Activated CD4-positive, alpha-beta memory T cell treated with anti-CD3 and anti-CD28 coated beads, Interleukin-2, amount 10 ng/mL, durations not matched to agents 7 days and 5 days (primary cell): ENCODE measurements at regions not wholly inside any gene's neighbourhood (a gene's known extent, or its start where the extent isn't known, plus 50 kb on each side); places are given as distances from the start of the nearest gene placed in this dataset.
"Not testable (repeated sequence)": the region's sequence is repeated elsewhere in the genome, so short reads cannot be mapped to it uniquely, and the experiment has no call there.

Experiments
- CTCF ChIA-PET: fragments of 350-600 bp; sonication (Branson Sonifier 250); formaldehyde crosslinking; loops from one replicate; lab custom pipeline; 2021; ENCODE audit warnings: antibody characterized with exemption, inconsistent platforms; lab: Charles Lee
- POLR2A ChIA-PET: fragments of 350-600 bp; sonication (Branson Sonifier 250); formaldehyde crosslinking; loops from one replicate; lab custom pipeline; 2021; ENCODE audit warnings: antibody characterized with exemption; lab: Charles Lee
- DNase-seq: peaks from one replicate; pipeline ENCODE4 v3.0.0-alpha.2; 2020
- H3K27ac Mint-ChIP-seq: one replicate; pipeline ENCODE4 v1.8.0; 2021; ENCODE audit warnings: mild to moderate bottlenecking, mixed read lengths
- H3K27me3 Mint-ChIP-seq: one replicate; pipeline ENCODE4 v1.8.0; 2021; ENCODE audit warnings: mixed read lengths
- H3K36me3 Mint-ChIP-seq: one replicate; pipeline ENCODE4 v1.8.0; 2021; ENCODE audit warnings: low read depth, mixed read lengths
- H3K4me1 Mint-ChIP-seq: one replicate; pipeline ENCODE4 v1.8.0; 2021; ENCODE audit warnings: mixed read lengths
- H3K4me3 Mint-ChIP-seq: one replicate; pipeline ENCODE4 v1.8.0; 2021; ENCODE audit warnings: mild to moderate bottlenecking, mixed read lengths
- H3K9me3 Mint-ChIP-seq: one replicate; pipeline ENCODE4 v1.8.0; 2021; ENCODE audit warnings: mixed read lengths

DNA sequence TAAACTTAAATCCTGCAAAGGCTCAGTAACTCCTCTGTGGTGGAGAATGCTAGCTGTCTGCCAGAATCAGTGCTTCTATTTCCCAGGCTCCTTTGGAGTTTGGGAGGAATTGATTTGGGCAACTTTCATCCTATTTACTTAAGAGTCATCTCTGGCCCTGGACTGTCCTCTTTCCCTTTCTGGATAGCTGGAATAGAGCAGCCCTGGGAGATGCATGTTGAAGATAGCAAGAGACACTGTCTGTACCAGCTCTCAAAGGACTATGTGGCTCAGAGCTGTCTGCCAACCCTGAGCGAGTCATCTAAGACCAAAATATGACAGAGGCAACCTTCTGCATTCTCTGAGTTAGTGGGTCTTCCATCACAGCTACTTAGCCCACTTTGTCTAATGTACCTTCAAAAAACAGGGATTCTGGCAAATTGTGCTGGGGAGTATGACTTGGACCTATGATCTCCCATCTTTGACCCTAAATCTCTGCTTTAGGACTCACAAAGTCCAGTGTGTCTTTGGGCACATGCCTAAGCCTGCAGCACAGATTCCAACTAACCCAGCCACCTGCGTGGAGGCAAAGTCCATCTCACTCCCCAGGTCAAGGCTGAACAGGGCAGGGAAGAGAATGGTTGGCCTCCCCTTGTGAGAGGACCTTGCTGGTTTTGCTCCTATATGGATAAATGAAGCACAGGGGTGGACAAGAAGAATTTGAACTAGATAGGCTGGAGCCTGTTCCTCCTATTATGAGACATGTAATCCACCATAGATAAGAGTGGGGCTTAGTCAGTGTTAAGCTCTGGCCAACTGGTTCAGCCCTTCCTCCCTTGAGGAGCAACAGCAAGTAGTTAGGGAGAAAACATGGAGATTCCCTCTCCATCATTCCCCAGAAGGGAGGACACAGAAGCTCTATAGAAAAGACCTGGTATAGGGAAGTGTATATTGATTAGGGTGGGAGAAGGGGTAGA, 99.1 kb upstream of the PELI1 start:
- CTCF ChIA-PET: no interaction called here
- no peaks in the 10 kb centered on the region for H3K4me1 Mint-ChIP-seq
- POLR2A ChIA-PET: interaction anchor here (0.8 kb wide), 1 partner anchor 100 kb away, joined by 3 read pairs; no protein-coding TSS in a partner anchor

DNA sequence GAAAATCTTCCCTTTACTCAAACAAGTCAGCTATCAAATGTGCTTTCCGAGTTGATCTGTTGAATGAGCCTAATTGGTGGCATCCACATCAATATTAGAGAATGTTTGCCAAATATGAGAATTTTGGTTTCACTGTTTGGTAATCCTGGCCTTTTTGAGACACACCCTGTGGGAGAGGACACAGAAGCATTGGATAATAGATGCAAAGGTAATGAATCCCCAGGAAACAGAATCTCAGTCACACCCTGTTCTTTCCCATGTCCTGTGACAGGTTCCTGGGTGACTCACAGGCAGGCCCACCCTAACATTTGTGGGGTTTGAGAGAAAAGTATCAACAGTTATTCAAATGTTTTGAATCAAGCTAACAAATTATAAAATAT, 99.8 kb upstream of the PELI1 start:
- Mint-ChIP-seq H3K4me3 (no peak overlapping the region), H3K36me3 (peaks cover 15% of the 10 kb centered on the region), H3K4me1 (no peaks in the 10 kb centered on the region), H3K27ac (no peak overlapping the region), H3K9me3 (peaks cover 4% of the 10 kb centered on the region), H3K27me3 (peaks cover 15% of the 10 kb centered on the region)
- ChIA-PET POLR2A (interaction anchor here (0.8 kb wide), 1 partner anchor 101 kb away, joined by 3 read pairs; no protein-coding TSS in a partner anchor), CTCF (no interaction called here)
- no peak for DNase-seq

More for the DNA sequence above, 99.1 kb upstream of the PELI1 start:
- Mint-ChIP-seq H3K9me3 (peaks cover 4% of the 10 kb centered on the region), H3K27ac (no peak overlapping the region), H3K4me3 (no peak overlapping the region), H3K27me3 (peaks cover 15% of the 10 kb centered on the region), H3K36me3 (peaks cover 15% of the 10 kb centered on the region)
- no peak for DNase-seq

DNA sequence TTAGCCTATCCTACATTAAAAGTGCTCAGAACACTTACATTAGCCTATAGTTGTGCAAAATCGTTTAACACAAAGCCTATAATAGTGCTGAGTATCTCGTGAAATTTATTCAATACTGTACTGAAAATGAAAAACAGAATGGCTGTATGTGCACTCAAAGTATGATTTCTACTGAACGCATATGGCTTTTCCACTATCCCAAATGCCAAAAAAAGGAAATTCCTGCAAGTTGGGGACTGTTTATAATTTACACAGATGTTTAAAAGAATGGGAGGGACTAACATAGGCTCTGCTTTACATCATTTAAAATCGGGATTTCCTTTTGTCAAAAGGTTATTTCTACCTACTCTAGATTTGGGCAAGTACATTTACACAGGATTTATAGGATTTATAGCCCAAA, 101.4 kb upstream of the PELI1 start:
- no peak for DNase-seq
- H3K36me3 Mint-ChIP-seq: peaks cover 12% of the 10 kb centered on the region
- no peaks in the 10 kb centered on the region for H3K4me1 Mint-ChIP-seq
- H3K27me3 Mint-ChIP-seq: peaks cover 12% of the 10 kb centered on the region
- POLR2A ChIA-PET: no interaction called here
- no peak overlapping the region for H3K27ac Mint-ChIP-seq
- no peak overlapping the region for H3K4me3 Mint-ChIP-seq
- CTCF ChIA-PET: no interaction called here
- no peaks in the 10 kb centered on the region for H3K9me3 Mint-ChIP-seq

DNA sequence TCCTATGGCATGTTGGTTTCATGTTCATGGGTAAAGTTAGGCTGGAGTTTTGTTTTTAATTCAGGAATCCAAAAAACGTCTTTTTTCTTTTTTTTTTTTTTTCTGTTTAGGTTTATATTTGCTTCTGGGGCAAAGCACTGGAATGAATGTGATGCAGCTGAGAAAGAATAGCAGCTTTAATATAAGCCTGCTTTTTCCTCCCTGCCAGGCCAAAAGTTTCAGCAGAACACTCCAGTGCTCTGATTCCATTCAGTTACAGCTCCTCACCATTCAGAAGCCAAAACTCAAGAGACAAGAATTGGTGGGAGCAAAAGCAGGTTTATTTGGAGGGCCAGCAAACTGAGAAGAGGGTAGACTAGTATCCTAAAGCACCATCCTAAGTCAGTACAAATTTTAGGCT, 102.7 kb upstream of the PELI1 start:
- H3K4me1 Mint-ChIP-seq: no peaks in the 10 kb centered on the region
- no peak overlapping the region for H3K27ac Mint-ChIP-seq
- H3K36me3 Mint-ChIP-seq: peaks cover 3% of the 10 kb centered on the region
- CTCF ChIA-PET: no interaction called here
- peaks cover 2% of the 10 kb centered on the region for H3K27me3 Mint-ChIP-seq
- no peak for DNase-seq
- POLR2A ChIA-PET: no interaction called here
- no peaks in the 10 kb centered on the region for H3K9me3 Mint-ChIP-seq
- no peak overlapping the region for H3K4me3 Mint-ChIP-seq

DNA sequence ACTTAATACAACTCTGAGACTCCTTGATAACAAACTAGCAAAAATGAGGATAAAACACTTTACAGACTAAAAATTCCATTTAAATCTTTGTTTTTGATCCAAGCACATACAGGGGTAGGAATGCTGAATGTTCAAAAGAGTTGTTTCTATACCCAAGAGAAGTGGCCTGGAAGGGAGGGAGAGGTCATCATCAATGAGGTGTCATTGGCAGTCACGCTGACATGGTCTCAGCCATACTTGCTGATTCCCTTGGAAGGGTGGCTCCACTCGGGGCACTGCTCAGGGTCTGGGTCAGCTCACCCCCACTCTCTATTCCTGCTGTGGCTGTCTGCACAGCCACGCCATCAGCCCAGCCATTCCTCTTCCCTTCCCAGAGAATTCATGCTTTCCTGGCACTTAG, 105.2 kb upstream of the PELI1 start:
- Mint-ChIP-seq H3K9me3 (no peaks in the 10 kb centered on the region), H3K4me1 (no peaks in the 10 kb centered on the region), H3K4me3 (no peak overlapping the region), H3K27me3 (no peaks in the 10 kb centered on the region), H3K36me3 (no peaks in the 10 kb centered on the region), H3K27ac (no peak overlapping the region)
- no peak for DNase-seq
- ChIA-PET POLR2A (no interaction called here), CTCF (no interaction called here)

DNA sequence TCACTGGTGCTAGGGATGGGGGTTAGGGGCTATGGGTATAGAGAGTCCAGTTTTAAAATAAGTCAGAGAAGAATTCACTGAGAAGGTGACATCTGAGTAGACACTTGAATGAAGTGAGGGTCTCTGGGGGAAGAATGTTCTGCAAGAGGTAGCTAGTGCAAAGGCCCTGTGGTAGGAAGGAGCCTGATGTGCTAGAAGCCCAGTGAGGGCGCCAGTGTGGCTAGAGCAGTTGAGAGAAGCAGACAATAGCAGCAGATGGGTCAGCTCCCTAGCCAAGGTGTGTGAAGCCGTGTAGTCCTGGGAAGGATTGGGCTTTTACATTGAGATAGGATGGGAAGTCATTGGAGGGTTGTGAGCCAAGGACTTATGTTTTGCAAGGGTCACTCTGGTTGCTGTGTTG, 105.8 kb upstream of the PELI1 start:
- no peak for DNase-seq
- no peak overlapping the region for H3K27ac Mint-ChIP-seq
- no peak overlapping the region for H3K4me3 Mint-ChIP-seq
- H3K4me1 Mint-ChIP-seq: no peaks in the 10 kb centered on the region
- H3K9me3 Mint-ChIP-seq: no peaks in the 10 kb centered on the region
- H3K36me3 Mint-ChIP-seq: no peaks in the 10 kb centered on the region
- POLR2A ChIA-PET: interaction anchor here (1.3 kb wide), 1 partner anchor 12 kb away, joined by 4 read pairs; no protein-coding TSS in a partner anchor
- H3K27me3 Mint-ChIP-seq: no peaks in the 10 kb centered on the region
- CTCF ChIA-PET: no interaction called here

DNA sequence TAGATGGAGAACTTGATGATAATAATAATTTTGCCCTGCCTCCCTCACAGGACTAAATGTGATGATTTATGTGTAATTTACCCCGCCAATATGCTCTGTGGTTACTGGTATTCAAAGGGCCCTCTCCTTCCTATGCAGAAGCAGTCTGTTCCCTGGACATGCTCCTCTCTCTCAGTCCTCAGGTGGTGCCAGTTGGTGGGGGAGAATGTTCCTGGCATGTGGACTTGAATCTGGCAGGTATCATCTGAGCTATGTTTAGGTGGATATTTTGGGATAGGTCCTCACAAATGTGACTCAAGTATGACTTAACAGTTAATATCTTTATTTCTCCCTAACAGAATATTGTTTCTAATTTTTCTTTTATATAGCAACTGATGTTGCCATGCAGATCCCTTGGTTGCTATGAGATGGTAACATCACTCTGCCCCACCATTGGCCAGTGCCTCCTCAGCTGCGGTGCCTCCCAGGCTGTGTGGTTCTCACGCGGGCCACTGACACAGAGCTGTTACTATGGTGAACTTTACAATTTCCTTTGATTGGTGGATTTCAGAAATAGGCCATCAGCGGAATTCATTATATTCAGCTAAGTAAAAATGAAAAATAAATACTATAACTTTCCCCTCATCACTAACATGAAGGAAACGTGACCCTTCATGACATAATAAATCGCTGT, 106.7 kb upstream of the PELI1 start:
- POLR2A ChIA-PET: interaction anchor here (1.3 kb wide), 2 partner anchors 9 to 11 kb away, joined by 3 to 4 read pairs; no protein-coding TSS in a partner anchor

DNA sequence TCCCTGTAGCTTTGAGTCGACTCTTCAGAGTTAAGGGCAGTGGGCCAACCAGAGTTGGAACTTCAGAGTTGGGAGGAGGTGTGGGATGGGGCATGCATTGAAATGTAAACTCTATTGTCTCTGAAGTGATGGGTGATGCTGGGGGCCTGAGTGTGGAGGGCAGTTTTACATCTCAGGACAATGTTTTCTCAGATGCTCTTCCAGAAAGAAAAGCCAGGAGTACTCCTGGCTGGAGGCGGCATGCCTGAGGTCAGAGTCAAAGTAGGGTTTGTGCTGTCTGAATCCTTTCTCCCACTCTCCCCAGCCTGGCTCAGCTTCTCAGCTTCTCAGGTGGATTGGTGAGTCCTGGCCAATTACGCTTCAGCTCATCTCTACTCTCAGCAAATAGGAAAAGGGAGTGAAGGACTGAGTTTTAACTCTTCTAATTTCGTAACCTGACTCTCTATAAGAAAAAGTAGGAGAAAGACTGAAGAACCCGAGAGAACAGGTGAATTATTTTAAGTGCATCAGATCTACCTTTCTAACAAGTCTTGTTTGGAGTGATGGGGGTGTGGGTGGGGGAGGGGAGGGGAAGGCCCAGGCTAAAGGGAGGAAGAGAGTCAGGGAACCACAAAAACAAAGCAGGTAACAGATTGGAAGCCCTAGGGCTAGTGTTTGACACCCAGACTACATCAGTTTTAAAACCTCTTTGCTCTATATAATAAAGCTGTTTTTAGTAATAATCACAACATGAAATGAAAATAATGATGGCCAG, 107.5 kb upstream of the PELI1 start:
- Mint-ChIP-seq H3K27me3 (no peaks in the 10 kb centered on the region), H3K27ac (no peak overlapping the region), H3K4me1 (no peaks in the 10 kb centered on the region), H3K9me3 (no peaks in the 10 kb centered on the region), H3K36me3 (no peaks in the 10 kb centered on the region), H3K4me3 (no peak overlapping the region)
- DNase-seq: no peak
- POLR2A ChIA-PET: interaction anchor here (1.3 kb wide), 1 partner anchor 10 kb away, joined by 3 read pairs; no protein-coding TSS in a partner anchor
- CTCF ChIA-PET: no interaction called here

More for the DNA sequence above, 106.7 kb upstream of the PELI1 start:
- no peaks in the 10 kb centered on the region for H3K9me3 Mint-ChIP-seq
- DNase-seq: no peak
- H3K4me3 Mint-ChIP-seq: no peak overlapping the region
- no peaks in the 10 kb centered on the region for H3K27me3 Mint-ChIP-seq
- CTCF ChIA-PET: no interaction called here
- H3K36me3 Mint-ChIP-seq: no peaks in the 10 kb centered on the region
- no peaks in the 10 kb centered on the region for H3K4me1 Mint-ChIP-seq
- no peak overlapping the region for H3K27ac Mint-ChIP-seq

DNA sequence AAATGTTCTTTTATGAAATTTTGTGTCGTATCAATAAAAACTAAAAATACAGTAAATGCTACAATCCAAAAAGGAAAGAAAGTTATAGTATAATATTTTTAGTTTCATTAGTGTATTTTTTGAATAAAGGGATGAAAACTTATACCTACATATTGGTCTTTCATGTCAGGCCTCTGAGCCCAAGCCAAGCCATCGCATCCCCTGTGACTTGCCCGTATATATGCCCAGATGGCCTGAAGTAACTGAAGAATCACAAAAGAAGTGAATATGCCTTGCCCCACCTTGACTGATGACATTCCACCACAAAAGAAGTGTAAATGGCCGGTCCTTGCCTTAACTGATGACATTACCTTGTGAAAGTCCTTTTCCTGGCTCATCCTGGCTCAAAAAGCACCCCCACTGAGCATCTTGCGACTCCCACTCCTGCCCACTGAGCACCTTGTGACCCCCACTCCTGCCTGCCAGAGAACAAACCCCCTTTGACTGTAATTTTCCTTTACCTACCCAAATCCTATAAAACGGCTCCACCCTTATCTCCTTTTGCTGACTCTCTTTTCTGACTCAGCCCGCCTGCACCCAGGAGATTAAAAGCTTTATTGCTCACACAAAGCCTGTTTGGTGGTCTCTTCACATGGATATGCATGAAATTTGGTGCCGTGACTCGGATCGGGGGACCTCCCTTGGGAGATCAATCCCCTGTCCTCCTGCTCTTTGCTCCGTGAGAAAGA, 108.2 kb upstream of the PELI1 start:
- H3K27ac Mint-ChIP-seq, DNase-seq, H3K4me3 Mint-ChIP-seq, CTCF ChIA-PET, H3K9me3 Mint-ChIP-seq, POLR2A ChIA-PET, H3K27me3 Mint-ChIP-seq, H3K36me3 Mint-ChIP-seq, H3K4me1 Mint-ChIP-seq: not testable (repeated sequence)

DNA sequence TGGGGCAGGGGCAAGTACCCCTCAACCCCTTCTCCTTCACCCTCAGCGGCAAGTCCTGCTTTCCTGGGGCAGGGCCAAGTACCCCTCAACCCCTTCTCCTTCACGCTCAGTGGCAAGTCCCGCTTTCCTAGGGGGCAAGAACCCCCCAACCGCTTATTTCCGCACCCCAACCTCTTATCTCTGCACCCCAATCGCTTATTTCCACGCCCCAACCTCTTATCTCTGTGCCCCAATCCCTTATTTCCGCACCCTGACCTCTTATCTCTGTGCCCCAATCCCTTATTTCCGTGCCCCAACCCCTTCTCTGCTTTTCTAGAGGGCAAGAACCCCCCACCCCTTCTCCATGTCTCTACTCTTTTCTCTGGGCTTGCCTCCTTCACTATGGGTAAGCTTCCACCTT, 109.2 kb upstream of the PELI1 start:
- H3K27me3 Mint-ChIP-seq, H3K9me3 Mint-ChIP-seq, POLR2A ChIA-PET, DNase-seq, H3K4me1 Mint-ChIP-seq, H3K4me3 Mint-ChIP-seq, H3K27ac Mint-ChIP-seq, H3K36me3 Mint-ChIP-seq, CTCF ChIA-PET: not testable (repeated sequence)

DNA sequence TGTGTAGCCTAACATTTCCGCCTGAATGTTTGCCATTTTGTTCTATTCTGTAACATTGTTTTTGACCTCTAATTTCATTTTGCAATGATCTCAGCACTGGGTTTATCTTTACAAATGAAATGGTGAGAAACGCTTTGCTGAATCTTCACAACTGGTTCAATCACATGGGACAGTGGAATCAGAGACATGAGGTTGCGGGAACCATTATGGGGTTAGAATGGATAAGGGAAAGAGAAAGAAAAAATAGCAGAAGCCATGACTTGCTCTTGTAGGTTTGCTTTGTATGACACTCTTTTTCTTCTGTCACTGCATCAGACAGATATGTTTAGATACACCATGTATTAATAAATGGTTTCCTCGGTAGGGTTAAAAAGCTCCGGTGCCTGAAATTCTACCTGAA, 114.3 kb upstream of the PELI1 start:
- no peak for DNase-seq
- Mint-ChIP-seq H3K4me3 (no peak overlapping the region), H3K27me3 (no peaks in the 10 kb centered on the region), H3K27ac (no peak overlapping the region), H3K4me1 (peaks cover 13% of the 10 kb centered on the region), H3K9me3 (no peaks in the 10 kb centered on the region), H3K36me3 (no peaks in the 10 kb centered on the region)
- POLR2A ChIA-PET: no interaction called here
- CTCF ChIA-PET: no interaction called here

DNA sequence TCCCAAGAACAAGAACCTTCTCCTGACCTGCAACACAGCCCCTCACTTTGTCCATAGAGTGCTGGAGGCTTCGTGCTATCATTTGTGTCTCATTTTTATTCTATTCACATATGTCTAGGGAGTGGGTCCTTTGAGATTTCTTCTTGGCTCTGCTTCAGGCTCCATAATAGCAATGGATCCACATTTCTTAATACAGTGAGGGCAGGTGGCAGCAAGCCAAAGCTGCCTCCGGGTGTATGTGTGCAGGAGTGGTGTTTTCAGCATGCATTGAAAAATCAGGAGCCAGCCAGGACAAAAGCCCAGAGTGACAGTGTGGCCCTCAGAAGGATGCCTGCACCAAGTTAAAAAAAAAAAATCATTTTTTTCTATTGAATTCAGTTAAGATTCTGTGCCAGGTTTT, 115.1 kb upstream of the PELI1 start:
- CTCF ChIA-PET: no interaction called here
- H3K9me3 Mint-ChIP-seq: no peaks in the 10 kb centered on the region
- DNase-seq: no peak
- no peak overlapping the region for H3K27ac Mint-ChIP-seq
- H3K27me3 Mint-ChIP-seq: no peaks in the 10 kb centered on the region
- H3K4me1 Mint-ChIP-seq: peaks cover 13% of the 10 kb centered on the region
- POLR2A ChIA-PET: no interaction called here
- no peaks in the 10 kb centered on the region for H3K36me3 Mint-ChIP-seq
- no peak overlapping the region for H3K4me3 Mint-ChIP-seq
